Esophagus muscularis mucosa (tissue), 4 donors: ENCODE measurements at regions not wholly inside any gene's neighbourhood (a gene's known extent, or its start where the extent isn't known, plus 50 kb on each side); places are given as distances from the start of the nearest gene placed in this dataset.

Source experiments
- EP300 ChIP-seq: sonication (generic); formaldehyde crosslinking; IDR thresholded peaks from one replicate; pipeline ENCODE4 v1.6.1; 2017; ENCODE audit warnings: antibody characterized with exemption
- POLR2A ChIP-seq: fragments of 450-650 bp; IDR thresholded peaks from one replicate; pipeline ENCODE4 v1.6.1; 2017; ENCODE audit warnings: antibody characterized with exemption, moderate library complexity, mild to moderate bottlenecking, low read depth
- POLR2AphosphoS5 ChIP-seq, 2 donors: sonication (generic); formaldehyde crosslinking; IDR thresholded peaks; one replicate each; pipeline ENCODE4 v1.6.1; 2017; ENCODE audit warnings: antibody characterized with exemption in 2 of 2
- TF ChIP-seq, protein P1 (sequence below), 3 experiments: fragments of 200-600 bp in 2 of 3; fragments of 450-650 bp in 1 of 3; sonication (generic) in 2 of 3; IDR thresholded peaks; one replicate each; pipeline ENCODE4 v1.5.1; 2017 to 2019; ENCODE audit warnings: antibody characterized with exemption in 3 of 3, mild to moderate bottlenecking in 2 of 3, moderate library complexity in 1 of 3

DNA sequence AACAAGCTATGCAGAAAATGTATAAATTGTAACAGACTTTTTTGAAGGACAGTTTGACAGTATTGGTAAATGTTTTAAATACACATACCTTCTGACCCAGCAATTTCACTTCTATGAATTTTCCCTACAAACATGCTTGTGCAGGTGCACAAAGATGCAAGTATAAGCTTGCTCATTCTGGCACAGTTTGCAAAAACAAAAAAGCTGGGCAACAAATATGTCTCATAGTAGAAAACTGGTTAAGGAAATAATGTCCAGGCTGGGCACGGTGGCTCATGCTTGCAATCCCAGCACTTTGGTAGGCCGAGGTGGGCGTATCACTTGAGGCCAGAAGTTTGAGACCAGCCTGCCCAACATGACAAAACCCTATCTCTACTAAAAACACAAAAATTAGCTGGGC, 96.9 kb upstream of the NEDD4L start:
- TF ChIP-seq, protein P1, sequence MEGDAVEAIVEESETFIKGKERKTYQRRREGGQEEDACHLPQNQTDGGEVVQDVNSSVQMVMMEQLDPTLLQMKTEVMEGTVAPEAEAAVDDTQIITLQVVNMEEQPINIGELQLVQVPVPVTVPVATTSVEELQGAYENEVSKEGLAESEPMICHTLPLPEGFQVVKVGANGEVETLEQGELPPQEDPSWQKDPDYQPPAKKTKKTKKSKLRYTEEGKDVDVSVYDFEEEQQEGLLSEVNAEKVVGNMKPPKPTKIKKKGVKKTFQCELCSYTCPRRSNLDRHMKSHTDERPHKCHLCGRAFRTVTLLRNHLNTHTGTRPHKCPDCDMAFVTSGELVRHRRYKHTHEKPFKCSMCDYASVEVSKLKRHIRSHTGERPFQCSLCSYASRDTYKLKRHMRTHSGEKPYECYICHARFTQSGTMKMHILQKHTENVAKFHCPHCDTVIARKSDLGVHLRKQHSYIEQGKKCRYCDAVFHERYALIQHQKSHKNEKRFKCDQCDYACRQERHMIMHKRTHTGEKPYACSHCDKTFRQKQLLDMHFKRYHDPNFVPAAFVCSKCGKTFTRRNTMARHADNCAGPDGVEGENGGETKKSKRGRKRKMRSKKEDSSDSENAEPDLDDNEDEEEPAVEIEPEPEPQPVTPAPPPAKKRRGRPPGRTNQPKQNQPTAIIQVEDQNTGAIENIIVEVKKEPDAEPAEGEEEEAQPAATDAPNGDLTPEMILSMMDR (IDR thresholded peaks at IDR 0.05) = no peak
- TF ChIP-seq POLR2AphosphoS5 (IDR thresholded peaks at IDR 0.05) (no peak), EP300 (no peak), POLR2A (no peak)
